Stimulated activated CD8-positive, alpha-beta memory T cell treated with anti-CD3 and anti-CD28 coated beads, Interleukin-15, amount 100 ng/mL, for 4 hours (primary cell): ENCODE measurements at regions not wholly inside any gene's neighbourhood (a gene's known extent, or its start where the extent isn't known, plus 50 kb on each side); places are given as distances from the start of the nearest gene placed in this dataset.

Source experiments
- DNase-seq, 2 donors: peaks; one replicate each; pipeline ENCODE4 v3.0.0-alpha.2; 2020; ENCODE audit warnings: low read depth in 2 of 2

- DNase-seq: no peak
These were observed 139.4 kb upstream of the CELF4 start for GRCh38 chr18:37705016-37705415.

GRCh38 chr18:37702841-37703240 is 137.2 kb upstream of the CELF4 start:
- DNase-seq: no peak

GRCh38 chr18:37701967-37702366 is 136.4 kb upstream of the CELF4 start:
- no peak for DNase-seq

- no peak for DNase-seq
These were observed 133.0 kb upstream of the CELF4 start for GRCh38 chr18:37698508-37699040.

GRCh38 chr18:37694516-37694915 is 128.9 kb upstream of the CELF4 start:
- no peak for DNase-seq

- no peak for DNase-seq
These were observed 125.6 kb upstream of the CELF4 start for GRCh38 chr18:37691162-37691561.

GRCh38 chr18:37689841-37690240 is 124.2 kb upstream of the CELF4 start:
- DNase-seq: no peak

- no peak for DNase-seq
These were observed 119.0 kb upstream of the CELF4 start for GRCh38 chr18:37684590-37684989.

GRCh38 chr18:37684183-37684582 is 118.6 kb upstream of the CELF4 start:
- no peak for DNase-seq

GRCh38 chr18:37680911-37681310 is 115.3 kb upstream of the CELF4 start:
- DNase-seq: no peak

- no peak for DNase-seq
These were observed 110.7 kb upstream of the CELF4 start for GRCh38 chr18:37676276-37676675.

- no peak for DNase-seq
These were observed 110.1 kb upstream of the CELF4 start for GRCh38 chr18:37675699-37676098.

- no peak for DNase-seq
These were observed 109.0 kb upstream of the CELF4 start for GRCh38 chr18:37674570-37674969.

- DNase-seq: no peak
These were observed 108.1 kb upstream of the CELF4 start for GRCh38 chr18:37673671-37674070.

- DNase-seq: no peak
These were observed 107.5 kb upstream of the CELF4 start for GRCh38 chr18:37672932-37673595.

- DNase-seq: no peak
These were observed 106.4 kb upstream of the CELF4 start for GRCh38 chr18:37672001-37672400.

GRCh38 chr18:37671530-37671929 is 105.9 kb upstream of the CELF4 start:
- no peak for DNase-seq

GRCh38 chr18:37671119-37671518 is 105.5 kb upstream of the CELF4 start:
- no peak for DNase-seq

GRCh38 chr18:37669991-37670534 is 104.5 kb upstream of the CELF4 start:
- DNase-seq: no peak

- no peak for DNase-seq
These were observed 103.6 kb upstream of the CELF4 start for GRCh38 chr18:37668971-37669747.

GRCh38 chr18:37667836-37668235 is 102.2 kb upstream of the CELF4 start:
- no peak for DNase-seq

- no peak for DNase-seq
These were observed 101.4 kb upstream of the CELF4 start for GRCh38 chr18:37666991-37667390.

GRCh38 chr18:37666451-37666850 is 100.9 kb upstream of the CELF4 start:
- DNase-seq: no peak
